ENCODE measurements at regions not wholly inside any gene's neighbourhood (a gene's known extent, or its start where the extent isn't known, plus 50 kb on each side); places are given as distances from the start of the nearest gene placed in this dataset.
"Not testable (repeated sequence)": the region's sequence is repeated elsewhere in the genome, so short reads cannot be mapped to it uniquely, and the experiment has no call there.

GRCh38 chr1:125064029-125064428 lies 3879.3 kb downstream of the SRGAP2C start:
- H3K27ac ChIP-seq (ENCODE audit: insufficient read depth, low read length, poor library complexity, severe bottlenecking); H3K9me3 ChIP-seq (ENCODE audit: control insufficient read depth, low read length); DNase-seq; H3K4me3 ChIP-seq (ENCODE audit: insufficient read depth, low read depth, low read length, poor library complexity, severe bottlenecking); H3K4me1 ChIP-seq (ENCODE audit: control insufficient read depth, insufficient read depth, low read length, poor library complexity, severe bottlenecking); H3K27me3 ChIP-seq (replicated peaks; ENCODE audit: control insufficient read depth, insufficient read depth, low read length, poor library complexity, severe bottlenecking); H3K36me3 ChIP-seq (ENCODE audit: control insufficient read depth, insufficient read depth, low read length): not testable (repeated sequence)

GRCh38 chr1:125064481-125064880 lies 3879.7 kb downstream of the SRGAP2C start:
- Histone ChIP-seq H3K36me3 (ENCODE audit: control insufficient read depth, insufficient read depth, low read length) (no peaks in the 10 kb centered on the region), H3K27me3 (replicated peaks; ENCODE audit: control insufficient read depth, insufficient read depth, low read length, poor library complexity, severe bottlenecking) (no peaks in the 10 kb centered on the region), H3K27ac (ENCODE audit: insufficient read depth, low read length, poor library complexity, severe bottlenecking) (no peak overlapping the region), H3K4me3 (ENCODE audit: insufficient read depth, low read depth, low read length, poor library complexity, severe bottlenecking) (no peak overlapping the region), H3K4me1 (ENCODE audit: control insufficient read depth, insufficient read depth, low read length, poor library complexity, severe bottlenecking) (no peaks in the 10 kb centered on the region), H3K9me3 (ENCODE audit: control insufficient read depth, low read length) (no peaks in the 10 kb centered on the region)
- no peak for DNase-seq

- Histone ChIP-seq H3K27ac (ENCODE audit: insufficient read depth, low read length, poor library complexity, severe bottlenecking) (no peak overlapping the region), H3K4me1 (ENCODE audit: control insufficient read depth, insufficient read depth, low read length, poor library complexity, severe bottlenecking) (no peaks in the 10 kb centered on the region), H3K27me3 (replicated peaks; ENCODE audit: control insufficient read depth, insufficient read depth, low read length, poor library complexity, severe bottlenecking) (no peaks in the 10 kb centered on the region), H3K36me3 (ENCODE audit: control insufficient read depth, insufficient read depth, low read length) (no peaks in the 10 kb centered on the region), H3K9me3 (ENCODE audit: control insufficient read depth, low read length) (no peaks in the 10 kb centered on the region), H3K4me3 (ENCODE audit: insufficient read depth, low read depth, low read length, poor library complexity, severe bottlenecking) (no peak overlapping the region)
- DNase-seq: no peak
These were observed 3880.5 kb downstream of the SRGAP2C start for GRCh38 chr1:125065092-125065820.

- no peaks in the 10 kb centered on the region for H3K4me1 ChIP-seq (ENCODE audit: control insufficient read depth, insufficient read depth, low read length, poor library complexity, severe bottlenecking)
- no peak overlapping the region for H3K4me3 ChIP-seq (ENCODE audit: insufficient read depth, low read depth, low read length, poor library complexity, severe bottlenecking)
- H3K27me3 ChIP-seq (replicated peaks; ENCODE audit: control insufficient read depth, insufficient read depth, low read length, poor library complexity, severe bottlenecking): no peaks in the 10 kb centered on the region
- DNase-seq: no peak
- H3K9me3 ChIP-seq (ENCODE audit: control insufficient read depth, low read length): no peaks in the 10 kb centered on the region
- no peak overlapping the region for H3K27ac ChIP-seq (ENCODE audit: insufficient read depth, low read length, poor library complexity, severe bottlenecking)
- no peaks in the 10 kb centered on the region for H3K36me3 ChIP-seq (ENCODE audit: control insufficient read depth, insufficient read depth, low read length)
These were observed 3881.0 kb downstream of the SRGAP2C start for GRCh38 chr1:125065821-125066180.

- H3K9me3 ChIP-seq (ENCODE audit: control insufficient read depth, low read length): no peaks in the 10 kb centered on the region
- no peak for DNase-seq
These were observed 3881.6 kb downstream of the SRGAP2C start for GRCh38 chr1:125066385-125066784.

GRCh38 chr1:125066849-125067248 lies 3882.1 kb downstream of the SRGAP2C start:
- not testable (repeated sequence) for H3K9me3 ChIP-seq (ENCODE audit: control insufficient read depth, low read length)

More at GRCh38 chr1:125066385-125066784, 3881.6 kb downstream of the SRGAP2C start:
- no peaks in the 10 kb centered on the region for H3K4me1 ChIP-seq (ENCODE audit: control insufficient read depth, insufficient read depth, low read length, poor library complexity, severe bottlenecking)
- no peak overlapping the region for H3K27ac ChIP-seq (ENCODE audit: insufficient read depth, low read length, poor library complexity, severe bottlenecking)
- H3K27me3 ChIP-seq (replicated peaks; ENCODE audit: control insufficient read depth, insufficient read depth, low read length, poor library complexity, severe bottlenecking): no peaks in the 10 kb centered on the region
- no peaks in the 10 kb centered on the region for H3K36me3 ChIP-seq (ENCODE audit: control insufficient read depth, insufficient read depth, low read length)
- H3K4me3 ChIP-seq (ENCODE audit: insufficient read depth, low read depth, low read length, poor library complexity, severe bottlenecking): no peak overlapping the region

GRCh38 chr1:125080077-125080476 lies 3895.3 kb downstream of the SRGAP2C start:
- Histone ChIP-seq H3K36me3 (ENCODE audit: control insufficient read depth, insufficient read depth, low read length) (no peaks in the 10 kb centered on the region), H3K27me3 (replicated peaks; ENCODE audit: control insufficient read depth, insufficient read depth, low read length, poor library complexity, severe bottlenecking) (no peaks in the 10 kb centered on the region), H3K4me1 (ENCODE audit: control insufficient read depth, insufficient read depth, low read length, poor library complexity, severe bottlenecking) (no peaks in the 10 kb centered on the region), H3K27ac (ENCODE audit: insufficient read depth, low read length, poor library complexity, severe bottlenecking) (no peak overlapping the region), H3K9me3 (ENCODE audit: control insufficient read depth, low read length) (peaks cover 3% of the 10 kb centered on the region), H3K4me3 (ENCODE audit: insufficient read depth, low read depth, low read length, poor library complexity, severe bottlenecking) (no peak overlapping the region)
- no peak for DNase-seq

More at GRCh38 chr1:125066849-125067248, 3882.1 kb downstream of the SRGAP2C start:
- H3K27me3 ChIP-seq (replicated peaks; ENCODE audit: control insufficient read depth, insufficient read depth, low read length, poor library complexity, severe bottlenecking); H3K36me3 ChIP-seq (ENCODE audit: control insufficient read depth, insufficient read depth, low read length); DNase-seq; H3K27ac ChIP-seq (ENCODE audit: insufficient read depth, low read length, poor library complexity, severe bottlenecking); H3K4me3 ChIP-seq (ENCODE audit: insufficient read depth, low read depth, low read length, poor library complexity, severe bottlenecking); H3K4me1 ChIP-seq (ENCODE audit: control insufficient read depth, insufficient read depth, low read length, poor library complexity, severe bottlenecking): not testable (repeated sequence)

- Histone ChIP-seq H3K9me3 (ENCODE audit: control insufficient read depth, low read length) (peaks cover 3% of the 10 kb centered on the region), H3K4me3 (ENCODE audit: insufficient read depth, low read depth, low read length, poor library complexity, severe bottlenecking) (no peak overlapping the region), H3K36me3 (ENCODE audit: control insufficient read depth, insufficient read depth, low read length) (no peaks in the 10 kb centered on the region), H3K27me3 (replicated peaks; ENCODE audit: control insufficient read depth, insufficient read depth, low read length, poor library complexity, severe bottlenecking) (no peaks in the 10 kb centered on the region), H3K4me1 (ENCODE audit: control insufficient read depth, insufficient read depth, low read length, poor library complexity, severe bottlenecking) (no peaks in the 10 kb centered on the region), H3K27ac (ENCODE audit: insufficient read depth, low read length, poor library complexity, severe bottlenecking) (no peak overlapping the region)
- no peak for DNase-seq
These were observed 3901.2 kb downstream of the SRGAP2C start for GRCh38 chr1:125085720-125086591.

GRCh38 chr1:125086611-125087010 lies 3901.8 kb downstream of the SRGAP2C start:
- no peaks in the 10 kb centered on the region for H3K27me3 ChIP-seq (replicated peaks; ENCODE audit: control insufficient read depth, insufficient read depth, low read length, poor library complexity, severe bottlenecking)
- H3K36me3 ChIP-seq (ENCODE audit: control insufficient read depth, insufficient read depth, low read length): no peaks in the 10 kb centered on the region
- no peak overlapping the region for H3K4me3 ChIP-seq (ENCODE audit: insufficient read depth, low read depth, low read length, poor library complexity, severe bottlenecking)
- H3K27ac ChIP-seq (ENCODE audit: insufficient read depth, low read length, poor library complexity, severe bottlenecking): no peak overlapping the region
- H3K4me1 ChIP-seq (ENCODE audit: control insufficient read depth, insufficient read depth, low read length, poor library complexity, severe bottlenecking): no peaks in the 10 kb centered on the region
- H3K9me3 ChIP-seq (ENCODE audit: control insufficient read depth, low read length): no peaks in the 10 kb centered on the region
- DNase-seq: no peak

GRCh38 chr1:125087247-125087646 lies 3902.5 kb downstream of the SRGAP2C start:
- H3K4me3 ChIP-seq (ENCODE audit: insufficient read depth, low read depth, low read length, poor library complexity, severe bottlenecking): no peak overlapping the region
- DNase-seq: no peak
- no peaks in the 10 kb centered on the region for H3K36me3 ChIP-seq (ENCODE audit: control insufficient read depth, insufficient read depth, low read length)
- no peaks in the 10 kb centered on the region for H3K9me3 ChIP-seq (ENCODE audit: control insufficient read depth, low read length)
- no peaks in the 10 kb centered on the region for H3K27me3 ChIP-seq (replicated peaks; ENCODE audit: control insufficient read depth, insufficient read depth, low read length, poor library complexity, severe bottlenecking)
- no peak overlapping the region for H3K27ac ChIP-seq (ENCODE audit: insufficient read depth, low read length, poor library complexity, severe bottlenecking)
- no peaks in the 10 kb centered on the region for H3K4me1 ChIP-seq (ENCODE audit: control insufficient read depth, insufficient read depth, low read length, poor library complexity, severe bottlenecking)
